H9 (cell line): ENCODE measurements at regions not wholly inside any gene's neighbourhood (a gene's known extent, or its start where the extent isn't known, plus 50 kb on each side); places are given as distances from the start of the nearest gene placed in this dataset.

Experiments
- DNase-seq: peaks from one replicate; pipeline ENCODE4 v3.0.0-alpha.2; 2017
- H2AFZ ChIP-seq: one replicate; pipeline ENCODE4 v1.6.1; 2013; ENCODE audit warnings: mild to moderate bottlenecking, low read length, control low read depth, moderate library complexity
- H2AK5ac ChIP-seq: 2 replicates; pipeline ENCODE4 v1.6.1; 2013; ENCODE audit warnings: low read length, control low read depth, mixed read lengths; ENCODE audit not compliant: insufficient read length
- H2BK120ac ChIP-seq: one replicate; pipeline ENCODE4 v1.6.1; 2013; ENCODE audit warnings: low read depth, mild to moderate bottlenecking, low read length, control low read depth, inconsistent platforms; ENCODE audit not compliant: poor library complexity, severe bottlenecking
- H2BK12ac ChIP-seq: 2 replicates; pipeline ENCODE4 v1.6.1; 2013; ENCODE audit warnings: low read length, control low read depth, mixed read lengths, low read depth; ENCODE audit not compliant: insufficient read length
- H2BK15ac ChIP-seq: 2 replicates; pipeline ENCODE4 v1.6.1; 2013; ENCODE audit warnings: low read depth, low read length, control low read depth
- H2BK20ac ChIP-seq: one replicate; pipeline ENCODE4 v1.6.1; 2013; ENCODE audit warnings: low read depth, mild to moderate bottlenecking, low read length, control low read depth, inconsistent platforms; ENCODE audit not compliant: poor library complexity, severe bottlenecking
- H2BK5ac ChIP-seq: 2 replicates; pipeline ENCODE4 v1.6.1; 2013; ENCODE audit warnings: low read length, control low read depth, mixed read lengths; ENCODE audit not compliant: insufficient read length
- H3K14ac ChIP-seq: 2 replicates; pipeline ENCODE4 v1.6.1; 2013; ENCODE audit warnings: low read length, control low read depth; ENCODE audit not compliant: insufficient read depth
- H3K18ac ChIP-seq: 2 replicates; pipeline ENCODE4 v1.6.1; 2013; ENCODE audit warnings: low read depth, mild to moderate bottlenecking, mixed read lengths, low read length, control low read depth; ENCODE audit not compliant: insufficient read length
- H3K23ac ChIP-seq: 2 replicates; pipeline ENCODE4 v1.6.1; 2013; ENCODE audit warnings: low read length, control low read depth, mixed read lengths, low read depth; ENCODE audit not compliant: insufficient read length
- H3K23me2 ChIP-seq: 2 replicates; pipeline ENCODE4 v1.6.1; 2013; ENCODE audit warnings: low read depth, mild to moderate bottlenecking, mixed read lengths, low read length, control low read depth; ENCODE audit not compliant: insufficient read length, poor library complexity, severe bottlenecking
- H3K27ac ChIP-seq: 2 replicates; pipeline ENCODE4 v1.5.1; 2013; ENCODE audit warnings: low read length, control low read depth, mixed read lengths, low read depth; ENCODE audit not compliant: insufficient read length
- H3K27me3 ChIP-seq: 2 replicates; pipeline ENCODE4 v1.6.1; 2013; ENCODE audit warnings: low read length, control low read depth, inconsistent platforms; ENCODE audit not compliant: insufficient read depth
- H3K4ac ChIP-seq: 2 replicates; pipeline ENCODE4 v1.6.1; 2013; ENCODE audit warnings: low read depth, mild to moderate bottlenecking, control low read depth, inconsistent platforms, low read length, moderate library complexity
- H3K4me1 ChIP-seq: 2 replicates; pipeline ENCODE4 v1.6.1; 2013; ENCODE audit warnings: low read length, control low read depth, inconsistent platforms; ENCODE audit not compliant: insufficient read depth
- H3K4me2 ChIP-seq: 2 replicates; pipeline ENCODE4 v1.6.1; 2013; ENCODE audit warnings: low read length, control low read depth, mixed read lengths; ENCODE audit not compliant: insufficient read length, insufficient read depth
- H3K56ac ChIP-seq: 2 replicates; pipeline ENCODE4 v1.6.1; 2013; ENCODE audit warnings: low read depth, mild to moderate bottlenecking, mixed read lengths, low read length, control low read depth; ENCODE audit not compliant: insufficient read length
- H3K79me1 ChIP-seq: 2 replicates; pipeline ENCODE4 v1.6.1; 2013; ENCODE audit warnings: low read depth, mild to moderate bottlenecking, moderate library complexity, low read length, control low read depth, inconsistent platforms; ENCODE audit not compliant: insufficient read depth, poor library complexity, severe bottlenecking
- H3K79me2 ChIP-seq: 2 replicates; pipeline ENCODE4 v1.6.1; 2013; ENCODE audit warnings: low read length, control low read depth, inconsistent platforms; ENCODE audit not compliant: insufficient read depth
- H3K9ac ChIP-seq: 2 replicates; pipeline ENCODE4 v1.6.1; 2013; ENCODE audit warnings: low read length, control low read depth, mixed read lengths; ENCODE audit not compliant: insufficient read length; ENCODE audit errors: extremely low read depth
- H3K9me3 ChIP-seq: one replicate; pipeline ENCODE4 v1.6.1; 2013; ENCODE audit warnings: low read depth, low read length, inconsistent platforms; ENCODE audit not compliant: control insufficient read depth
- H3T11ph ChIP-seq: one replicate; pipeline ENCODE4 v1.6.1; 2013; ENCODE audit warnings: mild to moderate bottlenecking, low read length, control low read depth, inconsistent platforms
- H4K20me1 ChIP-seq: one replicate; pipeline ENCODE4 v1.6.1; 2013; ENCODE audit not compliant: control insufficient read depth, insufficient read length, insufficient read depth
- H4K5ac ChIP-seq: 2 replicates; pipeline ENCODE4 v1.6.1; 2013; ENCODE audit warnings: low read depth, mild to moderate bottlenecking, mixed read lengths, low read length, control low read depth; ENCODE audit not compliant: insufficient read length
- H4K8ac ChIP-seq: replicated peaks from 2 replicates; pipeline ENCODE4 v1.6.1; 2013; ENCODE audit warnings: low read length, control low read depth, mixed read lengths, low read depth; ENCODE audit not compliant: insufficient read length
- H4K91ac ChIP-seq: 2 replicates; pipeline ENCODE4 v1.6.1; 2013; ENCODE audit warnings: low read depth, mild to moderate bottlenecking, moderate library complexity, mixed read lengths, low read length, control low read depth; ENCODE audit not compliant: insufficient read length
- H3K27ac Mint-ChIP-seq, 3 experiments: 2 replicates in 2 of 3; 3 replicates in 1 of 3; pipeline ENCODE4 v1.8.0; 2020 to 2021; ENCODE audit warnings: mixed read lengths in 3 of 3, mild to moderate bottlenecking in 1 of 3, moderate library complexity in 1 of 3
- H3K27me3 Mint-ChIP-seq: 2 replicates; pipeline ENCODE4 v1.8.0; 2021; ENCODE audit warnings: low read depth, mild to moderate bottlenecking, moderate library complexity, mixed read lengths
- H3K36me3 Mint-ChIP-seq, 3 experiments: 2 replicates in 2 of 3; 3 replicates in 1 of 3; pipeline ENCODE4 v1.8.0; 2020 to 2021; ENCODE audit warnings: low read depth in 3 of 3, mixed read lengths in 3 of 3; ENCODE audit not compliant: insufficient read depth in 1 of 3
- H3K4me1 Mint-ChIP-seq, 2 experiments: 2 replicates each; pipeline ENCODE4 v1.8.0; 2020; ENCODE audit warnings: mixed read lengths in 2 of 2
- H3K4me3 Mint-ChIP-seq, 2 experiments: 2 replicates in 1 of 2; 3 replicates in 1 of 2; pipeline ENCODE4 v1.8.0; 2020 to 2021; ENCODE audit warnings: mild to moderate bottlenecking in 2 of 2, mixed read lengths in 2 of 2, moderate library complexity in 1 of 2
- H3K9me3 Mint-ChIP-seq, 2 experiments: 2 replicates in 1 of 2; 3 replicates in 1 of 2; pipeline ENCODE4 v1.8.0; 2020; ENCODE audit warnings: mild to moderate bottlenecking in 2 of 2, mixed read lengths in 2 of 2, moderate library complexity in 1 of 2
- WGBS: extraction: QIAGEN DNeasy Blood & Tissue Kit; methylation state at CpG from one replicate; pipeline ENCODE4 v1.1.7; 2013; ENCODE audit warnings: missing lambda C conversion rate, low lambda C conversion rate, mixed read lengths; ENCODE audit not compliant: insufficient read length; ENCODE audit errors: extremely low coverage; 5-methylcytosine and 5-hydroxymethylcytosine counted together
- TF ChIP-seq, protein P1 (sequence below): fragments of 200-600 bp; sonication (generic); conservative IDR thresholded peaks from 3 replicates; pipeline ENCODE4 v1.8.0; 2021; ENCODE audit warnings: antibody characterized with exemption, mild to moderate bottlenecking

DNA sequence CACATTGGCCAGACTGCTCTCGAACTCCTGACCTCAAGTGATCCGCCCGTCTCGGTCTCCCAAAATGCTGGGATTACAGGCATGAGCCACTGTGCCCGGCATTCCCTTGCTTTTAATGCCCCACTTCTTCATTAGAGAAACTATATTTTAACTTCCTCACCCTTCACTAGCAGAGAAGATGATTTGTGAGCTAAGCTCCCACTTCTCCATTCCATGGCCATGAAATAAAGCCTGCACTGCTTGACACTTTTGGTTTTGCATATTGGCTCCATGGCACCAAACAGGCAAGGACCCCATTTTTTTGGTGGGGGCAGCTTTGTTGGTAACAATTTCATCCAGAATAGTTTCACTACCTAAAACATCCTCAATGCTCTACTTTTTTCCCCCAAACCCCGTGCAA lies 145.3 kb downstream of the TFAP2B start:
- no peak overlapping the region for H3K27ac ChIP-seq
- H3K36me3 Mint-ChIP-seq: no peaks in the 10 kb centered on the region; a peak in 1 of 7 replicates
- no peak overlapping the region for H3K56ac ChIP-seq
- H3K23me2 ChIP-seq: no peaks in the 10 kb centered on the region
- TF ChIP-seq, protein P1, sequence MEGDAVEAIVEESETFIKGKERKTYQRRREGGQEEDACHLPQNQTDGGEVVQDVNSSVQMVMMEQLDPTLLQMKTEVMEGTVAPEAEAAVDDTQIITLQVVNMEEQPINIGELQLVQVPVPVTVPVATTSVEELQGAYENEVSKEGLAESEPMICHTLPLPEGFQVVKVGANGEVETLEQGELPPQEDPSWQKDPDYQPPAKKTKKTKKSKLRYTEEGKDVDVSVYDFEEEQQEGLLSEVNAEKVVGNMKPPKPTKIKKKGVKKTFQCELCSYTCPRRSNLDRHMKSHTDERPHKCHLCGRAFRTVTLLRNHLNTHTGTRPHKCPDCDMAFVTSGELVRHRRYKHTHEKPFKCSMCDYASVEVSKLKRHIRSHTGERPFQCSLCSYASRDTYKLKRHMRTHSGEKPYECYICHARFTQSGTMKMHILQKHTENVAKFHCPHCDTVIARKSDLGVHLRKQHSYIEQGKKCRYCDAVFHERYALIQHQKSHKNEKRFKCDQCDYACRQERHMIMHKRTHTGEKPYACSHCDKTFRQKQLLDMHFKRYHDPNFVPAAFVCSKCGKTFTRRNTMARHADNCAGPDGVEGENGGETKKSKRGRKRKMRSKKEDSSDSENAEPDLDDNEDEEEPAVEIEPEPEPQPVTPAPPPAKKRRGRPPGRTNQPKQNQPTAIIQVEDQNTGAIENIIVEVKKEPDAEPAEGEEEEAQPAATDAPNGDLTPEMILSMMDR: no peak
- H3K18ac ChIP-seq: no peak overlapping the region
- H3K79me1 ChIP-seq: no peaks in the 10 kb centered on the region
- no CpG with 5 or more reads among the region's 6 CpGs for WGBS
- no peak overlapping the region for H3K4me3 Mint-ChIP-seq
- no peaks in the 10 kb centered on the region for H3K4me1 ChIP-seq
- no peaks in the 10 kb centered on the region for H3K79me2 ChIP-seq
- H2BK120ac ChIP-seq: no peak overlapping the region
- H4K8ac ChIP-seq: no peak overlapping the region
- no peaks in the 10 kb centered on the region; the same call in 1 of the 2 replicates for H3K27me3 Mint-ChIP-seq
- no peaks in the 10 kb centered on the region for H4K20me1 ChIP-seq
- H3K27ac Mint-ChIP-seq: no peak overlapping the region
- no peak overlapping the region for H3K23ac ChIP-seq
- no peak overlapping the region for H2BK12ac ChIP-seq
- H2AK5ac ChIP-seq: no peak overlapping the region
- H3K14ac ChIP-seq: no peak overlapping the region
- no peak overlapping the region for H2AFZ ChIP-seq
- no peak overlapping the region for H2BK5ac ChIP-seq
- DNase-seq: no peak
- H3T11ph ChIP-seq: no peak overlapping the region
- no peak overlapping the region for H4K91ac ChIP-seq
- no peaks in the 10 kb centered on the region for H3K27me3 ChIP-seq
- no peak overlapping the region for H3K9ac ChIP-seq
- H3K4me2 ChIP-seq: no peak overlapping the region
- no peak overlapping the region for H2BK15ac ChIP-seq
- no peak overlapping the region for H4K5ac ChIP-seq
- no peaks in the 10 kb centered on the region for H3K4me1 Mint-ChIP-seq
- no peaks in the 10 kb centered on the region for H3K9me3 Mint-ChIP-seq
- no peak overlapping the region for H2BK20ac ChIP-seq
- no peaks in the 10 kb centered on the region for H3K9me3 ChIP-seq
- no peak overlapping the region for H3K4ac ChIP-seq
